ENCODE measurements at regions not wholly inside any gene's neighbourhood (a gene's known extent, or its start where the extent isn't known, plus 50 kb on each side); places are given as distances from the start of the nearest gene placed in this dataset.

- Mint-ChIP-seq H3K27me3 (ENCODE audit: insufficient read depth) (no peaks in the 10 kb centered on the region), H3K4me3 (no peak overlapping the region), H3K4me1 (ENCODE audit: low read depth) (no peaks in the 10 kb centered on the region), H3K9me3 (peaks cover 14% of the 10 kb centered on the region), H3K27ac (no peak overlapping the region), H3K36me3 (ENCODE audit: low read depth) (no peaks in the 10 kb centered on the region)
- TF ChIP-seq, protein P1, sequence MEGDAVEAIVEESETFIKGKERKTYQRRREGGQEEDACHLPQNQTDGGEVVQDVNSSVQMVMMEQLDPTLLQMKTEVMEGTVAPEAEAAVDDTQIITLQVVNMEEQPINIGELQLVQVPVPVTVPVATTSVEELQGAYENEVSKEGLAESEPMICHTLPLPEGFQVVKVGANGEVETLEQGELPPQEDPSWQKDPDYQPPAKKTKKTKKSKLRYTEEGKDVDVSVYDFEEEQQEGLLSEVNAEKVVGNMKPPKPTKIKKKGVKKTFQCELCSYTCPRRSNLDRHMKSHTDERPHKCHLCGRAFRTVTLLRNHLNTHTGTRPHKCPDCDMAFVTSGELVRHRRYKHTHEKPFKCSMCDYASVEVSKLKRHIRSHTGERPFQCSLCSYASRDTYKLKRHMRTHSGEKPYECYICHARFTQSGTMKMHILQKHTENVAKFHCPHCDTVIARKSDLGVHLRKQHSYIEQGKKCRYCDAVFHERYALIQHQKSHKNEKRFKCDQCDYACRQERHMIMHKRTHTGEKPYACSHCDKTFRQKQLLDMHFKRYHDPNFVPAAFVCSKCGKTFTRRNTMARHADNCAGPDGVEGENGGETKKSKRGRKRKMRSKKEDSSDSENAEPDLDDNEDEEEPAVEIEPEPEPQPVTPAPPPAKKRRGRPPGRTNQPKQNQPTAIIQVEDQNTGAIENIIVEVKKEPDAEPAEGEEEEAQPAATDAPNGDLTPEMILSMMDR (IDR thresholded peaks at IDR 0.05): no peak
- no peak for DNase-seq
These were observed 1065.7 kb upstream of the MANEA start for GRCh38 chr6:94511502-94512088.

DNA sequence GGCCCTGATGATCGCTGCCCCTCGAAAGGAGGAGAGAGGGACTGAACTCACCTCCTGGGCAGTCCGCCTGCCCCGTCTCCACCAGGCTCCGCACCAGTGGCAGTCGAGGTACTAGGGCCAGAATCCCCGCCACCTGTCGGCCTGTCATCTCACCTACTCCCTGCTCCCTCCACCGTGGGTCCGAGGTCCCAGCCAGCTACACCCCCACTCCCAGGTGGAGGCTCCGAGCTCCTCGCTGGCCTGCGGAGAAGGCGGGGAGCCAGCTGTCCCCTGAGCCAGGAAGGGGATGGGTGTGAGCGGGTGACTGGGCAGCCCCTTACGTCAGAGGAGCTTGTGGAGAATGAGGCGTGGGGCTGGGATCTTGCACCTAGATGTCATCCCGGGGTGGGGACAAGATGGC lies 1066.5 kb upstream of the MANEA start:
- Mint-ChIP-seq H3K27me3 (ENCODE audit: insufficient read depth) (no peaks in the 10 kb centered on the region), H3K27ac (no peak overlapping the region), H3K36me3 (ENCODE audit: low read depth) (no peaks in the 10 kb centered on the region), H3K9me3 (peaks cover 7% of the 10 kb centered on the region), H3K4me1 (ENCODE audit: low read depth) (no peaks in the 10 kb centered on the region), H3K4me3 (no peak overlapping the region)
- no peak for DNase-seq
- TF ChIP-seq, protein P1 (IDR thresholded peaks at IDR 0.05): no peak

DNA sequence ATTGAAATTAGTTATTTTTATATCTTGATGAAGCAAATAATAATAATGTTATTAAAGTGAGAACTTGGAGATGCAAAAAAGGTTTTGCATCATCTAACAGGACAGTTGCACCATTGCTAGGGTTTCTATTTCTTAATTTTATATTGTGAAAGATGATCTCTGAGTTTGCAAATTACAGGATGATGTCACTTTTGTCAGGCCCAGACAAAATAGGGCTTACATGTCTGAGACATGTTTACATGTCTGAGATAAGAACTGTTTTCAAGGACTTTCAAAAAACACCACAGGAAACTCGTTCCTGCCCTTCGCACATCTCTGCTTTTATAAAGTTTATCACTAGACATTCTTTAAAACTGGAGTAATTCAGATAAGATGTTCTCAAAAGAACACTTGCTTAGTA lies 1075.8 kb upstream of the MANEA start:
- no peaks in the 10 kb centered on the region for H3K4me1 Mint-ChIP-seq (ENCODE audit: low read depth)
- no peak for DNase-seq
- H3K27ac Mint-ChIP-seq: no peak overlapping the region
- no peak overlapping the region for H3K4me3 Mint-ChIP-seq
- H3K36me3 Mint-ChIP-seq (ENCODE audit: low read depth): no peaks in the 10 kb centered on the region
- TF ChIP-seq, protein P1 (IDR thresholded peaks at IDR 0.05): no peak
- no peaks in the 10 kb centered on the region for H3K27me3 Mint-ChIP-seq (ENCODE audit: insufficient read depth)
- H3K9me3 Mint-ChIP-seq: peaks cover 18% of the 10 kb centered on the region

- Mint-ChIP-seq H3K36me3 (ENCODE audit: low read depth) (no peaks in the 10 kb centered on the region), H3K4me3 (no peak overlapping the region), H3K27ac (no peak overlapping the region), H3K4me1 (ENCODE audit: low read depth) (no peaks in the 10 kb centered on the region), H3K9me3 (peaks cover 12% of the 10 kb centered on the region; the same call in 1 of the 2 replicates), H3K27me3 (ENCODE audit: insufficient read depth) (no peaks in the 10 kb centered on the region)
- no peak for DNase-seq
- TF ChIP-seq, protein P1 (IDR thresholded peaks at IDR 0.05): no peak
These were observed 1078.7 kb upstream of the EPHA7 start for GRCh38 chr6:94498099-94498498.

GRCh38 chr6:94494500-94494899 lies 1075.1 kb upstream of the EPHA7 start:
- Mint-ChIP-seq H3K4me3 (no peak overlapping the region), H3K4me1 (ENCODE audit: low read depth) (no peaks in the 10 kb centered on the region), H3K27me3 (ENCODE audit: insufficient read depth) (no peaks in the 10 kb centered on the region), H3K36me3 (ENCODE audit: low read depth) (no peaks in the 10 kb centered on the region), H3K27ac (no peak overlapping the region), H3K9me3 (peaks cover 18% of the 10 kb centered on the region)
- TF ChIP-seq, protein P1 (IDR thresholded peaks at IDR 0.05): no peak
- no peak for DNase-seq

GRCh38 chr6:94487371-94487770 lies 1068.0 kb upstream of the EPHA7 start:
- Mint-ChIP-seq H3K9me3 (peaks cover 19% of the 10 kb centered on the region), H3K4me3 (no peak overlapping the region), H3K36me3 (ENCODE audit: low read depth) (no peaks in the 10 kb centered on the region), H3K27me3 (ENCODE audit: insufficient read depth) (no peaks in the 10 kb centered on the region), H3K4me1 (ENCODE audit: low read depth) (no peaks in the 10 kb centered on the region), H3K27ac (no peak overlapping the region)
- no peak for DNase-seq
- TF ChIP-seq, protein P1 (IDR thresholded peaks at IDR 0.05): no peak
